ENCODE measurements at regions not wholly inside any gene's neighbourhood (a gene's known extent, or its start where the extent isn't known, plus 50 kb on each side); places are given as distances from the start of the nearest gene placed in this dataset.
A peak's percentile ranks its signal among the peaks of the same experiment; 100 is the strongest.

DNA sequence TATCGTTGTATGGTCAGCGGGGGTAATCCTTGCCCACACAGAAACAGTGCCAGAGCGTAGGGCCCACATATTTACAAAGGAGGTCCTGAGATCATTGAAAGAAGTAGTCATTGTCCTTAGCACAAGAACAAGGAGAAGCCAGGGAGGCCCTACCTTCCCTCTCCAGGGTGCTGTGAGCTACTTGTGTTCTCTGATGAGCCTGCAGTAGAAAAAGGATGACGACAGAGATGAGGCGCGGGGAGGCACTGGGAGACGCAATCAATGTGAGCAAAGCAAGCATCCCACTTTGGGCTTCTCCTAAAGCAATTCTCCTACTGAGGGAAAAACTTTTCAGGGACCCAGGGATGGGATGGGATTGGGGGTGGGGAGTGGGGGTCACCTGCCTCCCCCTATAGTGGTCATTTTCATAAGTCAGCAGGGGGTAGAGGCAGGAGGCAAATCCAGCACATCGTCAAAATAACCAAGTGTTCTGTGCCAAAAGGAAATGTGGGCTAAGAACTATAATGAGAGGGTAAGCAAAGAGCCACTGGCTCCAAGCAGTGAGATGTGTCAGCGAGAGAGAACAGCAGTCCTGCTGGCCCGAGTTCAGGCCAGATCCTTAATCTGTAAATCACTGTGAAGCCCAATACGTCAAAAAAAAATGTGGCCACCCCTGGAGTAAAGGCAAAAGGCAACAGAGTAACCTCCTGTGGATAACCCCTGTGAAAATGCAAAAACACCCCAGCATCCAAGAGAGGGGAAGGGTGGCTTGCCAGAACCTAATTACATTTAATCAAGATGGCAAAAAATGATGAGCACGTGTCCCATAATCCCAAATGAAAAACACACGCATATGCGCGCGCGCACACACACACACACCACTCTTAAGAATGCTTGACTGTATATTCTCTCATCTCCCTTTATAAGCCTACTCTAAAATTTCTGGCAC, 136.6 kb upstream of the HHIP start:
- H3K27ac ChIP-seq (ENCODE audit: low read depth, low read length, severe bottlenecking), result no peak overlapping the region

DNA sequence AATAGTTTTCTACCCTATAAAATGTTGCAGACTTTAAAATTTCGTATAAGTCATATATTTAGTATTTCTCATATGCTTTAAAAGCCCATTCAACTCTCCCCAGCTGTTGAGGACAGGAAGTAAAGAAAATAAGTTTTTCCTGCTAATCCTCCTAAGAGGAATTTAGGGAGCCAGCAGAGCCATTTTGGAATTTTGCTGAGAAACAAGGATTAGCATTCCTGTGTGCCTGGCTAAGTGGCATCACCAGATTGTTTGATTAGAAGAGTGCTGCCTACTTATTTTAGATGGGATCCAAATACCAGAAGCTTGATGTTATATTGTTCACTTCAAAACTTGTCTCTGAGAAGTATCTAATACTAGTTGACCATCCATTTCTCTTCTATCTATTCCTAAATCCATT, 131.2 kb upstream of the HHIP start:
- WGBS, 2 experiments (ENCODE audit: insufficient coverage in 2 of 2), result no CpG with 5 or more reads among the region's 1 CpG
- Histone ChIP-seq H3K27ac (ENCODE audit: low read depth, low read length, severe bottlenecking) (no peak overlapping the region), H3K36me3 (ENCODE audit: control insufficient read depth, insufficient read depth, low read length) (no peaks in the 10 kb centered on the region), H3K4me1 (ENCODE audit: control insufficient read depth, insufficient read depth, low read length, poor library complexity, severe bottlenecking) (peaks cover 13% of the 10 kb centered on the region), H3K4me3 (ENCODE audit: extremely low read depth, insufficient read depth, low read length, poor library complexity, severe bottlenecking) (no peak overlapping the region), H3K9me3 (ENCODE audit: control insufficient read depth, low read length) (no peaks in the 10 kb centered on the region)

More for the DNA sequence above, 136.6 kb upstream of the HHIP start:
- no peaks in the 10 kb centered on the region for H3K9me3 ChIP-seq (ENCODE audit: control insufficient read depth, low read length)
- WGBS, 2 experiments (ENCODE audit: insufficient coverage in 2 of 2), result 81 to 88% methylated on average over 11 of the region's 17 CpGs
- peaks cover 4% of the 10 kb centered on the region for H3K4me1 ChIP-seq (ENCODE audit: control insufficient read depth, insufficient read depth, low read length, poor library complexity, severe bottlenecking)
- no peak overlapping the region for H3K4me3 ChIP-seq (ENCODE audit: extremely low read depth, insufficient read depth, low read length, poor library complexity, severe bottlenecking)
- H3K36me3 ChIP-seq (ENCODE audit: control insufficient read depth, insufficient read depth, low read length), result no peaks in the 10 kb centered on the region

DNA sequence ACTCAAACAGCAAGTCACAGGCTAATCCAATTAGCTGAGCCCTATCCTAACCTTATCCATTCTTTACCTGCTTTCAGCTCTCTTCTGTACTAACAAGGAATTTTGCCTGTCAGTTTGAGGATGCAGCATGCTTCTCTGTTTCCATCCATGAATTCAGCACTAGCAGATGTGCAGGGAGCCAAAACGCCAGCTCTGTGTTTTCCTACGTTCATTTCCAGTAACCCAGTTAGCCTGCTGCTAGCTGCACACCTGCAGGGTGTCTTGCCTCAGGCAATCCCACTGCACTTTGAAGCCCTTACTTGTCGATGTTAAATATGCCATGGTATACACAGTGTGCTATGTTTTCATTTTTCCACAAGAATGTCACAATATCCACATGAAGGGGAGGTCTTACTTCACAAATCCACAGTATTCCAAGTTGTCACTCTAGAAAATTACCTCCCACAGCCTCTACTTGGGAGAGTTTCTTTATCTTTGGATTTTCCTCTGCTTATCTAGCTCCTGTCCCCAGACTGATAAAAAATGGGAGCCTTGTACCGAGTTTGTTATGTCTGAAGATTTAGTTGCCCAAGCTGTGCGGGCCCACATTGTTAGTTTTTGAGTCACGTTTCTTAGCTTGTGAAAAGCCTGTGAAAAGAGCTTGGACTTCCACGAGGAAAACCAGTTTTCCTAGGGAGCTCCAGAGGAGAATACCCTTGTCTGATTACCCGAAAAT, 127.6 kb upstream of the HHIP start:
- H3K4me3 ChIP-seq (ENCODE audit: extremely low read depth, insufficient read depth, low read length, poor library complexity, severe bottlenecking), result no peak overlapping the region
- 72 to 78% methylated on average over 6 to 7 of the region's 8 CpGs for WGBS, 2 experiments (ENCODE audit: insufficient coverage in 2 of 2)
- no peaks in the 10 kb centered on the region for H3K9me3 ChIP-seq (ENCODE audit: control insufficient read depth, low read length)

DNA sequence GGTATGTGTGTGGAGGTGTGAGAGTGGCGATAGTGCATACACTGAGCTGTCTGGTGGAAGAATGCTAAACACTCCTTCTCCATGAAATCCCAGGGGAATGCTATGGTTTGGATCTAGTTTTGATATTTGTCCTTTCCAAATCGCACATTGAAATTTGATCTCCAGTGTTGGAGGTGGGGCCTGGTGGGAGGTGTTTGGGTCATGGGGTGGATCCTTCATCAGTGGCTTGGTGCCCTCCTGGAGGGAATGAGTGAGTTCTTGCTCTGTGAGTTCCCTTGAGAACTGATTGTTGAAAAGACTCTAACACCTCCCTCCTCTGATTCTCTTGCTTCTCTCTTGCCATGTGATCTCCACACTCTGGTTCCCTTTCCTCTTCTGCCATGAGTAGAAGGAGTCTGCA, 114.1 kb upstream of the HHIP start:
- Histone ChIP-seq H3K27ac (ENCODE audit: low read depth, low read length, severe bottlenecking) (no peak overlapping the region), H3K9me3 (ENCODE audit: control insufficient read depth, low read length) (no peaks in the 10 kb centered on the region), H3K36me3 (ENCODE audit: control insufficient read depth, insufficient read depth, low read length) (no peaks in the 10 kb centered on the region), H3K4me1 (ENCODE audit: control insufficient read depth, insufficient read depth, low read length, poor library complexity, severe bottlenecking) (no peaks in the 10 kb centered on the region), H3K4me3 (ENCODE audit: extremely low read depth, insufficient read depth, low read length, poor library complexity, severe bottlenecking) (no peak overlapping the region)
- 80% methylated on average over 1 of the region's 2 CpGs; no CpG with 5 or more reads in 1 of the 2 experiments for WGBS, 2 experiments (ENCODE audit: insufficient coverage in 2 of 2)

More for the DNA sequence above, 127.6 kb upstream of the HHIP start:
- Histone ChIP-seq H3K4me1 (ENCODE audit: control insufficient read depth, insufficient read depth, low read length, poor library complexity, severe bottlenecking) (peaks cover 13% of the 10 kb centered on the region), H3K36me3 (ENCODE audit: control insufficient read depth, insufficient read depth, low read length) (no peaks in the 10 kb centered on the region), H3K27ac (ENCODE audit: low read depth, low read length, severe bottlenecking) (peak overlapping the region; percentile 30)

DNA sequence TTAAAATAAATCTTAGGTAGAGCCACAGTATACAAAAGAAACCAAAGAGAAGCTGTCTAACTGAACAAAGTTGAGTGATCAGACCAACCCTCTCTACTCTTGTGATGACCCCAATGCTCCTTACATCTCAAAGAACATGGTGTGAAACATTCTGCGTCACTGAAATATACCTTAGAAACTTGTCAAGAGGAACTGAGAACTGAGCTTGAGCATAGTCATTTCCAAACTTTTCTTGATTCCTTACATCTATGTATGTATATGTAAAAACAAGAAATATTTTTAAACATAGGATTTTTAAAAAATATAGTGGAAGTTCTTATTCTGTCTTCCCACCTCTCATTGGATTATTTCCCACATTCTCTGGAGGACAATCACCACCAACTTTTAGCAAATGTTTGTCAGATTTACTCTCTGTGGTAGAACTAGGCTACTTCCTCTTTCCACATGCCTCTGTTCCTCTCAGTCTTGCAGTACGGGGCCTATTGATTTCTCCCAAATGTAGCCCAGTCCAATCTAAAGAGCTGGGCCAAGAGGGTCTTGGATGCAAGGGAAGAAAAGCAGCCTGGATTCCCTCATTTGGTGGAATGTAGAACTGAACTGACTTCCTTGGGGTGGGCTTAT, 98.2 kb upstream of the HHIP start:
- Histone ChIP-seq H3K9me3 (ENCODE audit: control insufficient read depth, low read length) (peaks cover 5% of the 10 kb centered on the region), H3K4me3 (ENCODE audit: extremely low read depth, insufficient read depth, low read length, poor library complexity, severe bottlenecking) (no peak overlapping the region), H3K36me3 (ENCODE audit: control insufficient read depth, insufficient read depth, low read length) (no peaks in the 10 kb centered on the region), H3K4me1 (ENCODE audit: control insufficient read depth, insufficient read depth, low read length, poor library complexity, severe bottlenecking) (no peaks in the 10 kb centered on the region), H3K27ac (ENCODE audit: low read depth, low read length, severe bottlenecking) (no peak overlapping the region)
- 100% methylated on average over 1 of the region's 2 CpGs; no CpG with 5 or more reads in 1 of the 2 experiments for WGBS, 2 experiments (ENCODE audit: insufficient coverage in 2 of 2)

DNA sequence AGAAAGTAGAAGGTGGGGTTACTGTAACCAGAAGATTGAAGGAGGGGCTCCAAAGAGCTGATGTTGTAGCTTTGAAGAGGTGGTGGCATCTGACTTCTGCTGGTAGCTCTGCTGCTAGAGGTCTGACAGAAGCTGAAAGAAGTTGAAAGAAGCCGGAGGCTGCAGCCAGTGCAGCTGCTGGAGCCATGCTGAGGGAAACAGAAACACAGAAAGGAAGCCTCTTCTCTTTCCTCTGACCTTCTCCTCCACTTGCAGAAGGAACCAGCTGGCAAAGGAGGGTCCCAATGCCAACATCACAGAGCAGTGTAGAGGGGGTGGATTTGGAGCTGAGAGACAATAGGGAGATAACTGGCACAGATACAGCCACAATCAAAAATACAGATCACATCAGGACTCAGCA, 89.3 kb upstream of the HHIP start:
- Histone ChIP-seq H3K4me1 (ENCODE audit: control insufficient read depth, insufficient read depth, low read length, poor library complexity, severe bottlenecking) (no peaks in the 10 kb centered on the region), H3K36me3 (ENCODE audit: control insufficient read depth, insufficient read depth, low read length) (no peaks in the 10 kb centered on the region), H3K27ac (ENCODE audit: low read depth, low read length, severe bottlenecking) (no peak overlapping the region), H3K9me3 (ENCODE audit: control insufficient read depth, low read length) (no peaks in the 10 kb centered on the region), H3K4me3 (ENCODE audit: extremely low read depth, insufficient read depth, low read length, poor library complexity, severe bottlenecking) (no peak overlapping the region)
- WGBS, 2 experiments (ENCODE audit: insufficient coverage in 2 of 2), result 50% methylated on average over 1 of the region's 1 CpG; no CpG with 5 or more reads in 1 of the 2 experiments

DNA sequence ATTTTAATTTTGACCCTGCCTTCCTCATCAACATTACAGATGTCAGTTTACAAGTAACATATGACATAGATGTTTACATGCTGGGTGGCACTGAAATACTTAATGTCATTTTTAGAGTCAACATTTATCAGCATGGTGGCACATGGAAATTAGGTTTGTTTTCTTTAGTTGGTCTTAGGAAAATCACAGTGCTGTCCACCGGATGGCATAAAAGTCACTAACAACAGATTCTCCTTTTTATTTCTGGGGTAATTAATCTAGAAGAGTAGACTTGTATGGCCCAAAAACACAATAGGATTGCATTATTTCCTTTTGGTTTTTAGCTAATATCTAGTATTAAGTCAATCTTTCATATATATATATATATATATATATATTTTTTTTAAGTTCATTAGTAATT, 88.6 kb upstream of the HHIP start:
- Histone ChIP-seq H3K4me1 (ENCODE audit: control insufficient read depth, insufficient read depth, low read length, poor library complexity, severe bottlenecking) (no peaks in the 10 kb centered on the region), H3K9me3 (ENCODE audit: control insufficient read depth, low read length) (no peaks in the 10 kb centered on the region), H3K36me3 (ENCODE audit: control insufficient read depth, insufficient read depth, low read length) (no peaks in the 10 kb centered on the region), H3K4me3 (ENCODE audit: extremely low read depth, insufficient read depth, low read length, poor library complexity, severe bottlenecking) (no peak overlapping the region), H3K27ac (ENCODE audit: low read depth, low read length, severe bottlenecking) (no peak overlapping the region)
- WGBS, 2 experiments (ENCODE audit: insufficient coverage in 2 of 2), result 100% methylated on average over 1 of the region's 1 CpG; no CpG with 5 or more reads in 1 of the 2 experiments

DNA sequence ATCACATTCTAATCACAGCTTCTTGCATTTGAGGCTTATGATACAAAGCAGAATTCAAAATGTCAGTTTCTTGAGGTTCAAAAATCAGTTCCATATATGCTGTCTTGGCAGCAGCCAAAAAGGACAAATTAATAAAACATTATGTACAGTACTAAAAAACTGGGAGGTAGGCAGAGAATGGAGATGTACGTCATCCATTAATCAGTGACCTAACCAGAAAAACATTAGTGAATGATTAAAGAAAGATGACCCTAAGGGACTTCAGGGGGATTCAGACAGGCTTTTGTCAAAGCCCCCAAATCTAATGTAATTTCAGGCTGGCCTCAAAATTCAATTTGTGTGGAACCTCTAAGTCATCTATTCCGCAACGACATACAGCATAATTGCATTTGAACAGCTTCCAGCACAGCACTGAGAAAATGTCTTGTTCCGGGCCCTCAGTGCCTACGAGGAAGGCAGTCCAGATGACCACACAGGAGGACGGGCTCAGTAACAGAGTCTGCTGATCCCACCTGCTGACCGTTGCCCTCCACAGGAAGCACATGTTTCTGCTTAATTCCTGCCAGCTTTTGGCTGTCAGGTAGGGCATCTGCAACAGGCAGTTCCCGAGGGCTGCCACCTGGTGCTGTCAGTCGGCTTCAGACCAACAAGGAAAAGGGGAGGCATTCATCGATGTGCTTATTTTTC, 83.8 kb upstream of the HHIP start:
- Histone ChIP-seq H3K36me3 (ENCODE audit: control insufficient read depth, insufficient read depth, low read length) (no peaks in the 10 kb centered on the region), H3K4me3 (ENCODE audit: extremely low read depth, insufficient read depth, low read length, poor library complexity, severe bottlenecking) (no peak overlapping the region), H3K4me1 (ENCODE audit: control insufficient read depth, insufficient read depth, low read length, poor library complexity, severe bottlenecking) (no peaks in the 10 kb centered on the region), H3K9me3 (ENCODE audit: control insufficient read depth, low read length) (no peaks in the 10 kb centered on the region), H3K27ac (ENCODE audit: low read depth, low read length, severe bottlenecking) (no peak overlapping the region)
- 68 to 75% methylated on average over 9 of the region's 10 CpGs for WGBS, 2 experiments (ENCODE audit: insufficient coverage in 2 of 2)

DNA sequence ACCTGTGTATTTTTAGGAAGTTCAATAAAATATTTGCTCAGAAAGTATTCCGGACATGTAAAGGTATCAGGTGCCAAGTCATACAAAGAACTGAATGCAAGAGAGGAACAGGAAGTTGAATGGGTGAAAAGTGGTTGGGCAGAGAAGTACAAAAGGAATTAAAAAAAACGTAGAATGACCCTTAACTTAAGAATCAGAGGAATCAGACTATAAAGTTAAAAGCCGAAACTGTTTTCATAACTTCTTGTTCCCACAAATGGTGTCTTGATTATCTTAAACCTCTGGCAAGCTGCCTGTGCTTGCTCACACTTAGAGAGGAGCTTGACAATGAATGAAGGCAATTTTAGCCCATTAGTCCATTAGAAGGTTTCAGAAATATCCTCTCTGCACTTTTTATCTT, 81.6 kb upstream of the HHIP start:
- no peaks in the 10 kb centered on the region for H3K36me3 ChIP-seq (ENCODE audit: control insufficient read depth, insufficient read depth, low read length)
- H3K27ac ChIP-seq (ENCODE audit: low read depth, low read length, severe bottlenecking), result no peak overlapping the region
- H3K9me3 ChIP-seq (ENCODE audit: control insufficient read depth, low read length), result no peaks in the 10 kb centered on the region
- H3K4me1 ChIP-seq (ENCODE audit: control insufficient read depth, insufficient read depth, low read length, poor library complexity, severe bottlenecking), result no peaks in the 10 kb centered on the region
- no peak overlapping the region for H3K4me3 ChIP-seq (ENCODE audit: extremely low read depth, insufficient read depth, low read length, poor library complexity, severe bottlenecking)
- 68 to 72% methylated on average over 3 of the region's 3 CpGs for WGBS, 2 experiments (ENCODE audit: insufficient coverage in 2 of 2)

DNA sequence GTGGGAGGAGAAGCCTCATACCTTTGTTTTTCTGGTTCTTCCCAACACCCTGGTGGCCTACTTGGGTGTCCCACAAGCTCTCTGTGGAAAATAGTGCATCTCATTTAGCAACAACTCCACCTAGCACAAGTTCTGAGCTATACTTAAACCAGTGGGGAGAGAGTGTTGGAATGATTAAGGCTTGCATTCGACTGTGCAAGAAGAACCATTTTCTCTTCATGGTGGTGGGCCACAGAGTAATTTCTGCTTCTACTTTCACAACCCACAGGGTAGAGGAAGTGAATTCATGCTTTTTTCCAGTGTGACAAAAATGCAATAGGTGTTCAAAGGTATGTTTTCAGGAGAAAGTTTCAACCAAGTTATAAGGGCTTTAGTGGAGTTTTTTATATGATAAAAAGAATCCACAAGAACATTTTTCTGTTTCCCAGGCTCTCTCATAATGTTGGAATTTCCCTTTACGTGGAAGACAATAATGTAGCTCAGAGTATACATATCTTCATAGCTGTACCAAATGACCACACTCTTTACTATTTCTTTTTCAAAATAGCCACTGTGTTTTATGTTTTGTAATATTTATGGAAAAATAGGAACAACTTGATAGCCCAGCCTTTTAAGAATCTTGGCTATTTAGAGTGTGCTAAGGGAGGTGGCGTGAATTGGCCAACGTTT, 80.3 kb upstream of the HHIP start:
- peaks cover 2% of the 10 kb centered on the region for H3K4me1 ChIP-seq (ENCODE audit: control insufficient read depth, insufficient read depth, low read length, poor library complexity, severe bottlenecking)
- H3K4me3 ChIP-seq (ENCODE audit: extremely low read depth, insufficient read depth, low read length, poor library complexity, severe bottlenecking), result no peak overlapping the region
- no peaks in the 10 kb centered on the region for H3K36me3 ChIP-seq (ENCODE audit: control insufficient read depth, insufficient read depth, low read length)
- no peak overlapping the region for H3K27ac ChIP-seq (ENCODE audit: low read depth, low read length, severe bottlenecking)
- no CpG with 5 or more reads among the region's 4 CpGs for WGBS, 2 experiments (ENCODE audit: insufficient coverage in 2 of 2)
- no peaks in the 10 kb centered on the region for H3K9me3 ChIP-seq (ENCODE audit: control insufficient read depth, low read length)

All from mesodermal cell (in vitro differentiated cells).